Activated CD4-positive, alpha-beta T cell treated with anti-CD3 and anti-CD28 coated beads, Interleukin-2, amount 50 U/mL, for 16 hours (primary cell): ENCODE measurements at regions not wholly inside any gene's neighbourhood (a gene's known extent, or its start where the extent isn't known, plus 50 kb on each side); places are given as distances from the start of the nearest gene placed in this dataset.

Source experiments
- DNase-seq: peaks from one replicate; pipeline ENCODE4 v3.0.0-alpha.2; 2020

- DNase-seq, result no peak
Observed at GRCh38 chr13:40376867-40377535, 289.4 kb downstream of the FOXO1 start.

GRCh38 chr13:40377783-40378182 lies 288.7 kb downstream of the FOXO1 start:
- no peak for DNase-seq

GRCh38 chr13:40379196-40379595 lies 287.2 kb downstream of the FOXO1 start:
- no peak for DNase-seq

GRCh38 chr13:40379794-40380578 lies 286.5 kb downstream of the FOXO1 start:
- no peak for DNase-seq

- DNase-seq, result no peak
Observed at GRCh38 chr13:40381935-40382764, 284.3 kb downstream of the FOXO1 start.

- DNase-seq, result no peak
Observed at GRCh38 chr13:40383132-40383531, 283.3 kb downstream of the FOXO1 start.

GRCh38 chr13:40383885-40384284 lies 282.6 kb downstream of the FOXO1 start:
- no peak for DNase-seq

- no peak for DNase-seq
Observed at GRCh38 chr13:40384976-40385857, 281.2 kb downstream of the FOXO1 start.

GRCh38 chr13:40385858-40386180 lies 280.6 kb downstream of the FOXO1 start:
- DNase-seq, result no peak

- no peak for DNase-seq
Observed at GRCh38 chr13:40386586-40386985, 279.9 kb downstream of the FOXO1 start.

GRCh38 chr13:40387775-40388174 lies 278.7 kb downstream of the FOXO1 start:
- no peak for DNase-seq

- DNase-seq, result peak; percentile 94
Observed at GRCh38 chr13:40388617-40389016, 277.8 kb downstream of the FOXO1 start.

- peak; percentile 51 for DNase-seq
Observed at GRCh38 chr13:40389081-40389641, 277.3 kb downstream of the FOXO1 start.

- no peak for DNase-seq
Observed at GRCh38 chr13:40390401-40390916, 276.0 kb downstream of the FOXO1 start.

GRCh38 chr13:40391788-40392187 lies 274.7 kb downstream of the FOXO1 start:
- no peak for DNase-seq

GRCh38 chr13:40394304-40394985 lies 272.0 kb downstream of the FOXO1 start:
- DNase-seq, result no peak

GRCh38 chr13:40398065-40398464 lies 268.4 kb downstream of the FOXO1 start:
- DNase-seq, result no peak

- no peak for DNase-seq
Observed at GRCh38 chr13:40399756-40400155, 266.7 kb downstream of the FOXO1 start.

GRCh38 chr13:40401911-40402776 lies 264.3 kb downstream of the FOXO1 start:
- DNase-seq, result no peak

- DNase-seq, result no peak
Observed at GRCh38 chr13:40402931-40403431, 263.5 kb downstream of the FOXO1 start.
